GM23338 (cell line): ENCODE measurements at regions not wholly inside any gene's neighbourhood (a gene's known extent, or its start where the extent isn't known, plus 50 kb on each side); places are given as distances from the start of the nearest gene placed in this dataset.

Experiments
- ATAC-seq: fragments of 200-7000 bp; cut with Tn5 transposase; 3 replicates; pipeline ENCODE4 v1.9.1; 2020
- DNase-seq: peaks from one replicate; pipeline ENCODE4 v3.0.0-alpha.2; 2015; ENCODE audit warnings: low spot score
- H2AFZ ChIP-seq: fragments of 200-600 bp; sonication (generic); 2 replicates; pipeline ENCODE4 v1.8.0; 2016; ENCODE audit warnings: antibody characterized with exemption, mild to moderate bottlenecking, moderate library complexity
- H3F3A ChIP-seq: fragments of 200-600 bp; sonication (generic); replicated peaks from 2 replicates; pipeline ENCODE4 v1.8.0; 2017; ENCODE audit warnings: antibody characterized with exemption, mixed run types, low read depth
- H3K27ac ChIP-seq: fragments of 200-600 bp; sonication (generic); 2 replicates; pipeline ENCODE4 v1.6.1; 2016; ENCODE audit warnings: low read depth
- H3K27me3 ChIP-seq: fragments of 200-600 bp; sonication (generic); 2 replicates; pipeline ENCODE4 v1.8.0; 2016; ENCODE audit warnings: mild to moderate bottlenecking, mixed run types, moderate library complexity; ENCODE audit not compliant: insufficient read depth
- H3K36me3 ChIP-seq: fragments of 200-600 bp; sonication (generic); 2 replicates; pipeline ENCODE4 v1.8.0; 2016; ENCODE audit warnings: mild to moderate bottlenecking; ENCODE audit not compliant: insufficient read depth
- H3K4me1 ChIP-seq: fragments of 200-600 bp; sonication (generic); 2 replicates; pipeline ENCODE4 v1.8.0; 2016; ENCODE audit warnings: mild to moderate bottlenecking, moderate library complexity; ENCODE audit not compliant: insufficient read depth
- H3K4me2 ChIP-seq: fragments of 200-600 bp; sonication (generic); 2 replicates; pipeline ENCODE4 v1.7.1; 2017; ENCODE audit warnings: mixed run types
- H3K4me3 ChIP-seq: fragments of 200-600 bp; sonication (generic); 2 replicates; pipeline ENCODE4 v1.6.1; 2016; ENCODE audit warnings: mixed run types
- H3K79me2 ChIP-seq: fragments of 200-600 bp; sonication (generic); replicated peaks from 2 replicates; pipeline ENCODE4 v1.8.0; 2017; ENCODE audit warnings: mild to moderate bottlenecking; ENCODE audit not compliant: insufficient read depth
- H3K9me2 ChIP-seq: fragments of 200-600 bp; sonication (generic); 2 replicates; pipeline ENCODE4 v1.8.0; 2017; ENCODE audit not compliant: insufficient read depth
- H4K20me1 ChIP-seq: fragments of 200-600 bp; sonication (generic); replicated peaks from 2 replicates; pipeline ENCODE4 v1.8.0; 2017; ENCODE audit warnings: mild to moderate bottlenecking; ENCODE audit not compliant: insufficient read depth
- H3K27ac Mint-ChIP-seq: 2 replicates; pipeline ENCODE4 v1.8.0; 2020; ENCODE audit warnings: inconsistent platforms, mild to moderate bottlenecking, moderate library complexity, mixed read lengths
- H3K27me3 Mint-ChIP-seq: 3 replicates; pipeline ENCODE4 v1.8.0; 2022; ENCODE audit warnings: low read depth, mild to moderate bottlenecking, moderate library complexity, mixed read lengths, inconsistent platforms; ENCODE audit not compliant: insufficient read depth, poor library complexity
- H3K36me3 Mint-ChIP-seq: 3 replicates; pipeline ENCODE4 v1.8.0; 2021; ENCODE audit warnings: low read depth, mild to moderate bottlenecking, inconsistent platforms, moderate library complexity, mixed read lengths
- H3K4me1 Mint-ChIP-seq: 3 replicates; pipeline ENCODE4 v1.8.0; 2020; ENCODE audit warnings: mild to moderate bottlenecking, inconsistent platforms, mixed read lengths
- H3K4me3 Mint-ChIP-seq: 3 replicates; pipeline ENCODE4 v1.8.0; 2021; ENCODE audit warnings: moderate library complexity, mild to moderate bottlenecking, inconsistent platforms, mixed read lengths
- H3K9me3 Mint-ChIP-seq: 3 replicates; pipeline ENCODE4 v1.8.0; 2020; ENCODE audit warnings: moderate library complexity, mild to moderate bottlenecking, inconsistent platforms, mixed read lengths
- CREB1 ChIP-seq: fragments of 250-450 bp; sonication (Bioruptor Pico); IDR thresholded peaks from 2 replicates; pipeline ENCODE4 v1.5.0; 2020; ENCODE audit warnings: low read depth, mild to moderate bottlenecking, moderate library complexity
- CTCF ChIP-seq, 2 experiments: fragments of 200-600 bp in 1 of 2; sonication (generic) in 1 of 2; conservative IDR thresholded peaks; 2 replicates each; pipeline versions ENCODE4 v1.5.1 to v1.6.1; 2016 to 2017; ENCODE audit warnings: antibody characterized with exemption in 2 of 2, low read depth in 2 of 2, mild to moderate bottlenecking in 2 of 2, moderate library complexity in 1 of 2
- EZH2 ChIP-seq: fragments of 200-600 bp; sonication (generic); IDR thresholded peaks from one replicate; pipeline ENCODE4 v1.8.0; 2017; ENCODE audit warnings: antibody characterized with exemption, mild to moderate bottlenecking, low read depth; ENCODE audit not compliant: unreplicated experiment
- EZH2phosphoT487 ChIP-seq: fragments of 200-600 bp; sonication (generic); IDR thresholded peaks from one replicate; pipeline ENCODE4 v1.8.1; 2018; ENCODE audit warnings: antibody characterized with exemption; ENCODE audit not compliant: unreplicated experiment
- JUNB ChIP-seq: IDR thresholded peaks from one replicate; pipeline ENCODE4 v1.6.1; 2016; ENCODE audit warnings: antibody characterized with exemption; ENCODE audit not compliant: unreplicated experiment
- NANOG ChIP-seq: IDR thresholded peaks from 2 replicates; pipeline ENCODE4 v1.6.1; 2016; ENCODE audit warnings: antibody characterized with exemption, borderline replicate concordance
- POLR2AphosphoS5 ChIP-seq: IDR thresholded peaks from 2 replicates; pipeline ENCODE4 v1.6.1; 2016; ENCODE audit warnings: antibody characterized with exemption, low read depth
- STAT1 ChIP-seq: IDR thresholded peaks from one replicate; pipeline ENCODE4 v1.6.1; 2016; ENCODE audit warnings: antibody characterized with exemption; ENCODE audit not compliant: unreplicated experiment
- ZNF331 ChIP-seq: fragments of 250-450 bp; sonication (Bioruptor Pico); IDR thresholded peaks from 2 replicates; pipeline ENCODE4 v1.5.0; 2020; ENCODE audit warnings: low read depth, mild to moderate bottlenecking, moderate library complexity
- ZNF462 ChIP-seq: fragments of 250-450 bp; sonication (Bioruptor Pico); IDR thresholded peaks from 2 replicates; pipeline ENCODE4 v1.5.0; 2020; ENCODE audit warnings: mild to moderate bottlenecking, moderate library complexity

- no peak for TF ChIP-seq CTCF (conservative IDR thresholded peaks at IDR 0.05; ENCODE audit: low read depth in 2 of 2)
- no peak for TF ChIP-seq EZH2
- TF ChIP-seq EZH2phosphoT487 = no peak
- no peak for TF ChIP-seq NANOG
- TF ChIP-seq CREB1 (CRISPR knock-in tag) = no peak
- no peak for TF ChIP-seq JUNB
These were observed 97.8 kb downstream of the RPL22L1 start (continued) for GRCh38 chr3:170772175-170772574.

- no peak for ATAC-seq
- H3K36me3 ChIP-seq = no peaks in the 10 kb centered on the region
- TF ChIP-seq NANOG = no peak
- no peak for TF ChIP-seq STAT1
- no peak for TF ChIP-seq EZH2phosphoT487
- TF ChIP-seq JUNB = no peak
- TF ChIP-seq CTCF (conservative IDR thresholded peaks at IDR 0.05; ENCODE audit: low read depth in 2 of 2) = no peak
- TF ChIP-seq EZH2 = no peak
- no peak for TF ChIP-seq ZNF462 (CRISPR knock-in tag)
- no peak for TF ChIP-seq POLR2AphosphoS5
- TF ChIP-seq ZNF331 = no peak
- no peak overlapping the region for H3K27ac ChIP-seq
- Mint-ChIP-seq H3K9me3 (no peaks in the 10 kb centered on the region), H3K4me1 (peaks cover 8% of the 10 kb centered on the region; the same call in 2 of the 3 replicates), H3K36me3 (no peaks in the 10 kb centered on the region), H3K27me3 (no peaks in the 10 kb centered on the region), H3K4me3 (no peak overlapping the region), H3K27ac (no peak overlapping the region)
- peak overlapping the region; percentile 87 for H2AFZ ChIP-seq
- no peaks in the 10 kb centered on the region for H4K20me1 ChIP-seq
- no peaks in the 10 kb centered on the region for H3K27me3 ChIP-seq
- no peak overlapping the region for H3K4me3 ChIP-seq
- no peaks in the 10 kb centered on the region for H3K4me1 ChIP-seq
- H3F3A ChIP-seq = no peaks in the 10 kb centered on the region
- no peak for DNase-seq
- H3K9me2 ChIP-seq = peaks cover 4% of the 10 kb centered on the region; the same call in 1 of the 2 replicates
- H3K79me2 ChIP-seq = no peaks in the 10 kb centered on the region
- no peak overlapping the region for H3K4me2 ChIP-seq
These were observed 101.6 kb downstream of the RPL22L1 start for GRCh38 chr3:170768334-170768801.
